ENCODE measurements at regions not wholly inside any gene's neighbourhood (a gene's known extent, or its start where the extent isn't known, plus 50 kb on each side); places are given as distances from the start of the nearest gene placed in this dataset.

- TF ChIP-seq CSDC2 (CRISPR knock-in tag; IDR thresholded peaks at IDR 0.05) (no peak), SNAI2 (CRISPR knock-in tag; IDR thresholded peaks at IDR 0.05) (no peak), RARB (CRISPR knock-in tag; IDR thresholded peaks at IDR 0.05) (no peak), ESRRG (CRISPR knock-in tag; IDR thresholded peaks at IDR 0.05) (no peak), ARNTL (CRISPR knock-in tag; IDR thresholded peaks at IDR 0.05; ENCODE audit: borderline replicate concordance, low read depth) (no peak), ZNF8 (CRISPR knock-in tag; IDR thresholded peaks at IDR 0.05) (no peak), ZFP3 (CRISPR knock-in tag; IDR thresholded peaks at IDR 0.05) (no peak), ISL1 (CRISPR knock-in tag; IDR thresholded peaks at IDR 0.05) (no peak), ZNF565 (CRISPR knock-in tag; conservative IDR thresholded peaks at IDR 0.05; ENCODE audit: low read depth) (no peak), ZFP30 (CRISPR knock-in tag; IDR thresholded peaks at IDR 0.05) (no peak), TCF4 (CRISPR knock-in tag; IDR thresholded peaks at IDR 0.05; ENCODE audit: borderline replicate concordance) (no peak)
- TF ChIP-seq, protein P1, sequence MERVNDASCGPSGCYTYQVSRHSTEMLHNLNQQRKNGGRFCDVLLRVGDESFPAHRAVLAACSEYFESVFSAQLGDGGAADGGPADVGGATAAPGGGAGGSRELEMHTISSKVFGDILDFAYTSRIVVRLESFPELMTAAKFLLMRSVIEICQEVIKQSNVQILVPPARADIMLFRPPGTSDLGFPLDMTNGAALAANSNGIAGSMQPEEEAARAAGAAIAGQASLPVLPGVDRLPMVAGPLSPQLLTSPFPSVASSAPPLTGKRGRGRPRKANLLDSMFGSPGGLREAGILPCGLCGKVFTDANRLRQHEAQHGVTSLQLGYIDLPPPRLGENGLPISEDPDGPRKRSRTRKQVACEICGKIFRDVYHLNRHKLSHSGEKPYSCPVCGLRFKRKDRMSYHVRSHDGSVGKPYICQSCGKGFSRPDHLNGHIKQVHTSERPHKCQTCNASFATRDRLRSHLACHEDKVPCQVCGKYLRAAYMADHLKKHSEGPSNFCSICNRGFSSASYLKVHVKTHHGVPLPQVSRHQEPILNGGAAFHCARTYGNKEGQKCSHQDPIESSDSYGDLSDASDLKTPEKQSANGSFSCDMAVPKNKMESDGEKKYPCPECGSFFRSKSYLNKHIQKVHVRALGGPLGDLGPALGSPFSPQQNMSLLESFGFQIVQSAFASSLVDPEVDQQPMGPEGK (CRISPR knock-in tag; IDR thresholded peaks at IDR 0.05; ENCODE audit: borderline replicate concordance), result no peak
- TF ChIP-seq, protein P2, sequence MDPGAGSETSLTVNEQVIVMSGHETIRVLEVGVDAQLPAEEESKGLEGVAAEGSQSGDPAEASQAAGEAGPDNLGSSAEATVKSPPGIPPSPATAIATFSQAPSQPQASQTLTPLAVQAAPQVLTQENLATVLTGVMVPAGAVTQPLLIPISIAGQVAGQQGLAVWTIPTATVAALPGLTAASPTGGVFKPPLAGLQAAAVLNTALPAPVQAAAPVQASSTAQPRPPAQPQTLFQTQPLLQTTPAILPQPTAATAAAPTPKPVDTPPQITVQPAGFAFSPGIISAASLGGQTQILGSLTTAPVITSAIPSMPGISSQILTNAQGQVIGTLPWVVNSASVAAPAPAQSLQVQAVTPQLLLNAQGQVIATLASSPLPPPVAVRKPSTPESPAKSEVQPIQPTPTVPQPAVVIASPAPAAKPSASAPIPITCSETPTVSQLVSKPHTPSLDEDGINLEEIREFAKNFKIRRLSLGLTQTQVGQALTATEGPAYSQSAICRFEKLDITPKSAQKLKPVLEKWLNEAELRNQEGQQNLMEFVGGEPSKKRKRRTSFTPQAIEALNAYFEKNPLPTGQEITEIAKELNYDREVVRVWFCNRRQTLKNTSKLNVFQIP (CRISPR knock-in tag; IDR thresholded peaks at IDR 0.05; ENCODE audit: borderline replicate concordance, low read depth), result no peak
- TF ChIP-seq, protein P3, sequence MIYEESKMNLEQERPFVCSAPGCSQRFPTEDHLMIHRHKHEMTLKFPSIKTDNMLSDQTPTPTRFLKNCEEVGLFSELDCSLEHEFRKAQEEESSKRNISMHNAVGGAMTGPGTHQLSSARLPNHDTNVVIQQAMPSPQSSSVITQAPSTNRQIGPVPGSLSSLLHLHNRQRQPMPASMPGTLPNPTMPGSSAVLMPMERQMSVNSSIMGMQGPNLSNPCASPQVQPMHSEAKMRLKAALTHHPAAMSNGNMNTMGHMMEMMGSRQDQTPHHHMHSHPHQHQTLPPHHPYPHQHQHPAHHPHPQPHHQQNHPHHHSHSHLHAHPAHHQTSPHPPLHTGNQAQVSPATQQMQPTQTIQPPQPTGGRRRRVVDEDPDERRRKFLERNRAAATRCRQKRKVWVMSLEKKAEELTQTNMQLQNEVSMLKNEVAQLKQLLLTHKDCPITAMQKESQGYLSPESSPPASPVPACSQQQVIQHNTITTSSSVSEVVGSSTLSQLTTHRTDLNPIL (CRISPR knock-in tag; IDR thresholded peaks at IDR 0.05; ENCODE audit: low read depth), result no peak
- no peak for ATAC-seq
Observed at GRCh38 chr15:39330061-39330460, 250.8 kb upstream of the THBS1 start.

DNA sequence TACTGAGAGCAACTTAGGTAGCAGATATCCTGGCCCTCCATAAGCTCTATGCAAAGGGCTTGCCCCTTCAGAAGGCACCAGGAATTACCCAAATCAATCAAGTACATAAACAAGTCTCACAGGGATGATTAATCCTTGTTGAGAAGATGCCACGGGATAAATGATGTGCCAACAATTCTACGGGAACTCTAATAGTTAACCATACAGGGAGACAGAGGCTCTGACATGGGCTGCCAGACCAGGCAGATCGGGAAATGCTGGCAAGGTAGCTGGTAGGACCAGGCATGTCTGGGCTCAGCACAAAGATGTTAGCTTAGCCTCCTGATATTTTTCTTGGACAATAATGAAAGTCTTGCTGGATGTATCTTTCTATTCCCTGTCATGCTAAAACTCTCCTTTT, 249.3 kb upstream of the THBS1 start:
- TF ChIP-seq TOX (CRISPR knock-in tag; IDR thresholded peaks at IDR 0.05; ENCODE audit: borderline replicate concordance) (no peak), OSR1 (CRISPR knock-in tag; IDR thresholded peaks at IDR 0.05) (no peak), TCF4 (CRISPR knock-in tag; IDR thresholded peaks at IDR 0.05; ENCODE audit: borderline replicate concordance) (no peak), SNAI2 (CRISPR knock-in tag; IDR thresholded peaks at IDR 0.05) (no peak), ZFP3 (CRISPR knock-in tag; IDR thresholded peaks at IDR 0.05) (no peak), ZNF565 (CRISPR knock-in tag; conservative IDR thresholded peaks at IDR 0.05; ENCODE audit: low read depth) (no peak), PPARA (CRISPR knock-in tag; IDR thresholded peaks at IDR 0.05; ENCODE audit: borderline replicate concordance) (no peak), ZC3H10 (CRISPR knock-in tag; IDR thresholded peaks at IDR 0.05) (no peak), ZFP30 (CRISPR knock-in tag; IDR thresholded peaks at IDR 0.05) (no peak), RARB (CRISPR knock-in tag; IDR thresholded peaks at IDR 0.05) (no peak), BACH2 (CRISPR knock-in tag; IDR thresholded peaks at IDR 0.05; ENCODE audit: borderline replicate concordance) (no peak), ZNF70 (CRISPR knock-in tag; IDR thresholded peaks at IDR 0.05) (no peak), CSDC2 (CRISPR knock-in tag; IDR thresholded peaks at IDR 0.05) (no peak), ZNF8 (CRISPR knock-in tag; IDR thresholded peaks at IDR 0.05) (no peak), ISL1 (CRISPR knock-in tag; IDR thresholded peaks at IDR 0.05) (no peak), GLIS3 (CRISPR knock-in tag; IDR thresholded peaks at IDR 0.05) (no peak)
- TF ChIP-seq, protein P1 (CRISPR knock-in tag; IDR thresholded peaks at IDR 0.05; ENCODE audit: borderline replicate concordance), result no peak
- TF ChIP-seq, protein P3 (CRISPR knock-in tag; IDR thresholded peaks at IDR 0.05; ENCODE audit: low read depth), result no peak
- TF ChIP-seq, protein P2 (CRISPR knock-in tag; IDR thresholded peaks at IDR 0.05; ENCODE audit: borderline replicate concordance, low read depth), result no peak
- ATAC-seq, result no peak
